ENCODE measurements at regions not wholly inside any gene's neighbourhood (a gene's known extent, or its start where the extent isn't known, plus 50 kb on each side); places are given as distances from the start of the nearest gene placed in this dataset.

GRCh38 chr17:79537061-79537460 is 73.8 kb downstream of the RBFOX3 start (continued):
- TF ChIP-seq KDM5A (IDR thresholded peaks at IDR 0.05) (no peak), MYC (IDR thresholded peaks at IDR 0.05; ENCODE audit: borderline replicate concordance, low read length) (no peak)

- TF ChIP-seq KDM1A (IDR thresholded peaks at IDR 0.05; ENCODE audit: low read depth) (no peak), TFCP2L1 (CRISPR knock-in tag; IDR thresholded peaks at IDR 0.05) (no peak), FOSL2 (IDR thresholded peaks at IDR 0.05) (no peak), FOSL2 (CRISPR knock-in tag; IDR thresholded peaks at IDR 0.05) (no peak), ATOH8 (CRISPR knock-in tag; IDR thresholded peaks at IDR 0.05; ENCODE audit: low read depth) (no peak), ESRRA (IDR thresholded peaks at IDR 0.05; ENCODE audit: borderline replicate concordance, low read length) (no peak), HES2 (IDR thresholded peaks at IDR 0.05) (no peak)
- DNase-seq (ENCODE audit: low read depth in 1 of 2, low spot score in 1 of 2) (no peak), ATAC-seq (no peak), FAIRE-seq (no peak)
- Histone ChIP-seq H3K4me3 (no peak overlapping the region), H3K4me2 (no peak overlapping the region), H3K4me1 (peaks cover 13% of the 10 kb centered on the region), H3K9me3 (no peaks in the 10 kb centered on the region), H3K27ac (no peak overlapping the region)
- ChIA-PET CTCF (interaction anchor here (0.7 to 1.4 kb wide), 4 partner anchors 19 to 145 kb away, joined by 3 read pairs; no protein-coding TSS in a partner anchor), POLR2A (no interaction called here)
- WGBS (ENCODE audit: missing lambda C conversion rate), result 88% methylated on average over 15 of the region's 15 CpGs
Observed at GRCh38 chr17:79536212-79536840, 74.5 kb downstream of the RBFOX3 start.

- Histone ChIP-seq H3K27ac (no peak overlapping the region; a peak in 1 of 6 replicates), H3K4me2 (no peak overlapping the region), H3K4me1 (peaks cover 13% of the 10 kb centered on the region), H3K4me3 (no peak overlapping the region), H3K9me3 (no peaks in the 10 kb centered on the region)
- ChIA-PET CTCF (interaction anchor here (0.7 to 1.4 kb wide), 4 partner anchors 19 to 144 kb away, joined by 3 read pairs; no protein-coding TSS in a partner anchor), POLR2A (no interaction called here)
- FAIRE-seq, result no peak
- no peak for ATAC-seq
- TF ChIP-seq FOSL2 (IDR thresholded peaks at IDR 0.05) (no peak), FOSL2 (CRISPR knock-in tag; IDR thresholded peaks at IDR 0.05) (no peak), SREBF2 (IDR thresholded peaks at IDR 0.05) (no peak), NFE2L2 (conservative IDR thresholded peaks at IDR 0.05; ENCODE audit: low read length) (no peak), ZC3H11A (IDR thresholded peaks at IDR 0.05) (no peak), POLR2A (IDR thresholded peaks at IDR 0.05; ENCODE audit: low read length) (no peak), RNF2 (IDR thresholded peaks at IDR 0.05; ENCODE audit: borderline replicate concordance, low read depth) (no peak), TP53 (CRISPR knock-in tag; IDR thresholded peaks at IDR 0.05) (no peak), TFCP2L1 (CRISPR knock-in tag; IDR thresholded peaks at IDR 0.05) (no peak), BHLHE40 (IDR thresholded peaks at IDR 0.05; ENCODE audit: low read depth, low read length) (no peak), ESRRA (IDR thresholded peaks at IDR 0.05; ENCODE audit: borderline replicate concordance, low read length) (no peak), RAD21 (conservative IDR thresholded peaks at IDR 0.05 in 1 of 2, IDR thresholded peaks at IDR 0.05 in 1 of 2) (no peak), KDM1A (IDR thresholded peaks at IDR 0.05; ENCODE audit: low read depth) (no peak), RFX5 (IDR thresholded peaks at IDR 0.05) (no peak), PBX3 (IDR thresholded peaks at IDR 0.05) (no peak)
- WGBS (ENCODE audit: missing lambda C conversion rate), result 95% methylated on average over 5 of the region's 5 CpGs
- DNase-seq (ENCODE audit: low read depth in 1 of 2, low spot score in 1 of 2), result no peak
Observed at GRCh38 chr17:79535728-79536025, 75.2 kb downstream of the RBFOX3 start.

All from A549 (cell line).